NCI-H2196 (cell line): ENCODE measurements at regions not wholly inside any gene's neighbourhood (a gene's known extent, or its start where the extent isn't known, plus 50 kb on each side); places are given as distances from the start of the nearest gene placed in this dataset.
"Not testable (repeated sequence)": the region's sequence is repeated elsewhere in the genome, so short reads cannot be mapped to it uniquely, and the experiment has no call there.

Experiments used
- DNase-seq: peaks from one replicate; lab custom pipeline; 2025; ENCODE audit not compliant: unreplicated experiment; lab: John Stamatoyannopoulos, UW

DNA sequence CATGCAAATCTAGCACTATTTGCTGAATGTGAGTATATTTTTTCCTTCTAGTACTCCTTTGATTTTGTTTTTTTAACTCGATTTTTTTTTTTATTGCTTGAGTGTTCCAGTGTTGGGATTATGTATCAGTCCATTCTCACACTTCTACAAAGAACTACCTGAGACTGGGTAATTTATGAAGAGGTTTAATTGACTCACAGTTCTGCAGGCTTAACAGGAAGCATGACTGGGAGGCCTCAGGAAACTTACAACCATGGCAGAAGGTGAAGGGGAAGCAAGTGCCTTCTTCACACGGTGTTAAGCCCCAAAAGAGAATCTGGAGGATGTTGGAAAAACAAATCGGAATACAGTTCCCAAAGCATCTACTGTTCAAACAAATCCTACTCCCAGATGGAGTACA is 69.1 kb downstream of the ZNF518B start:
- DNase-seq = not testable (repeated sequence)

DNA sequence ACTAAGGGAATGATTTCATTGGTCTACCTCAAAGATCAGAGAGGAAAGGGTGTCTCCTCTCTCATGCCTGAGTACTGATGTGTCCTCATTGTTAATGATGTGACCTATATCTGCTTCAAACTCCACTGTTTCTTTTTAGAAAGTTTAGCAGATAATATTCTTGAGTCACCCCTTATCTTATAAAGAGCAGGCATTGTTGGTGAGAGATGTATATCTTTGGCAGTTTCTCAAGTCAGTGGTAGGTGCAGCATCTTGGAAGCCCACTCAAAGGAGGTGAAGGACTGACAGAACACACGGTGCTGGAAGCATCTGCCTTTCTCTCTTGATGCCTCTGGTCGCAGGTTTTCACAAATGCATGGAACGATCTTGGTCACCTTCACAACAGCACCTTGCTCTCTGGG is 71.2 kb downstream of the ZNF518B start:
- no peak for DNase-seq

DNA sequence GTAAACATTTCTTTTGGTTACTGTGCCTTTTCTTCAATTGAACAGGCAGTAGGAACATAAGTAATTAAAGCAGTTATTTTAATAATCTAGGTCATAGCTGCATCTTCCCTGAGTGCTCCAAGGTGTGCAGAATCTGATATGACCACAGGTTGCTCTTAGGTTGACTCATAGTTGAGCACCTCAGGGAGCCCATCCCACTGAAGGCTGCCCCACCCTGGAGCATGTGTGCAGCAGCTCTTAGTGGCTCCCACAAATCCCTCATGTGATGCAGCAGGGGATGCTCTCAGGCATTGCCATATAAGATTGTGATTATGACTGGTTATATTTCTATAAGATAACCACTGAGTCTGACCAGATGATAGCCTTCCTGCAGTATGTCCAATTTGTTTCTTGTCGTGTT is 72.3 kb downstream of the ZNF518B start:
- no peak for DNase-seq

DNA sequence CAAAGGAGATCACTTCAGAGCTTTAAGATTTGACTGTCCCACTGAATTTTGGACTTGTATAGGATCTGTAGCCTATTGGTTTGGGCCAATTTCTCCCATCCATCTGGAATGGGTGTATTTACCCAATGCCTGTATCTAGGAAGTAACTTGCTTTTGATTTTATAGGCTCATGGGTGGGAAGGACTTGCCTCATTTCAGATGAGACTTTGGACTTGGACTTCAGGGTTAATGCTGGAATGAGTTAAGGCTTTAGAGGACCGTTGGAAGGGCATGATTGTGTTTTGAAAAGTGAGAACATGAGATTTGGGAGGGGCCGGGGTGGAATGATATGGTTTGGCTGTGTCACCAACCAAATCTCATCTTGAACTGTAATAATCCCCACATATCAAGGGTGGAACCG is 73.8 kb downstream of the ZNF518B start:
- no peak for DNase-seq

DNA sequence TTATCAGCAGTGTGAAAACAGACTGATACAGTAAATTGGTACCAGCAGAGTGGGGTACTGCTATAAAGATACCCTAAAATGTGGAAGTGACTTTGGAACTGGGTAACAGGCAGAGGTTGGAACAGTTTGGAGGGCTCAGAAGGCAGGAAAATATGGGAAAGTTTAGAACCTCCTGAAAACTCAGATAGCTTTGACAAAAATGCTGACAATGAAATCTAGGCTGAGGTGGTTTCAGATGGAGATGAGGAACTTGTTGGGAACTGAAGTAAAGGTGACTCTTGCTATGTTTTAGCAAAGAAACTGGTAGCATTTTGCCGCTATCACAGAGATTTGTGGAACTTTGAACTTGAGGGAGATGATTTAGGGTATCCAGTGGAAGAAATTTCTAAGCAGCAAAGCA is 75.1 kb downstream of the ZNF518B start:
- DNase-seq = not testable (repeated sequence)

DNA sequence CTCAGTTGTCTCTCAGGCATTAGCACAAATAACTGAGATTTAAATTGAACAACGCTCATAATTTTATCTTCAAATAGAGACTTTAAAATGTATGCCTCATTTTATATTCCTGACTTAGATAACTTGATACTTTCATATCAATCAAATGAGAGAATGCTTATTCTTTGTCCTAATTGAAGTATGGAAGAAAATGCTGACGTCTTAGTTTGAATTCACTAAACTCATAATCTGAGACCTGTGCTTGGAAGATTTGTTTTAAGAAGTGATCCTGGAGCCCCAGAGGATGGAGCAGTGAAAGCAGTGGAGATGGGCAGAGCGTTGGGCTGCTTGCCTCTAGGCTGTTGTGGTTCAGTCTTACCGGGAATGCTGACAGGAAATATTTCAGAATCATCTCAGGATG is 76.1 kb downstream of the ZNF518B start:
- no peak for DNase-seq

- DNase-seq = no peak
Measured at GRCh38 chr4:10380735-10381134, 76.5 kb downstream of the ZNF518B start.

DNA sequence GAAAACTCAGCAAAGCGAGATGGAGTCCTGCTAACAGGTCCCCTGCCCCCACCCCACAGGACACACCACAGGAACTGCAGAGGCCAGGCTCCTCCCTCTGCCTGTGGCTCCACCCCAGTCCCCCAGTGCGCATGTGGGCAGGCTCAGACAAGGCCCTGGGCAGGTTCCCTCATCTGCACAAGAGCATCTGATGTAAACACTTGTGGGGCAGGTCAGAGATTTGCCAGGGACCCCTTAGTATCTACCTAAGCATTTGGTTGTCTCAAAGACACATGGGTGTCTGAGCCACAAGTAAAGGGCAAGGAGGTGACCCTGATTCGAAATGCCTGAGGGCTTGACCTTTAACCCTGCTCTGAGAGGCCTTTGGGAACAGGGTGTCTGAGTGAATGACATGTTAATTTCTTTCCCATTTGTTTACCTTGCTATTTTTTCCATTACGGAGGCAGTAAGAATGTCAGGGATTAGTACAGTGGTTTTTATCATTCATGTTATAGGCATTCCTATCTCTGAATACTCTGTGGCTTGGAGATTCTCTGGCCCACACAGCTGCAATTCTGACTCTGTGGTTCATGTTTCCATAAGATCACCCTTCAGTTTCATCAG is 85.3 kb downstream of the ZNF518B start:
- DNase-seq = no peak

GRCh38 chr4:10371121-10371520 is 86.1 kb downstream of the ZNF518B start:
- no peak for DNase-seq

DNA sequence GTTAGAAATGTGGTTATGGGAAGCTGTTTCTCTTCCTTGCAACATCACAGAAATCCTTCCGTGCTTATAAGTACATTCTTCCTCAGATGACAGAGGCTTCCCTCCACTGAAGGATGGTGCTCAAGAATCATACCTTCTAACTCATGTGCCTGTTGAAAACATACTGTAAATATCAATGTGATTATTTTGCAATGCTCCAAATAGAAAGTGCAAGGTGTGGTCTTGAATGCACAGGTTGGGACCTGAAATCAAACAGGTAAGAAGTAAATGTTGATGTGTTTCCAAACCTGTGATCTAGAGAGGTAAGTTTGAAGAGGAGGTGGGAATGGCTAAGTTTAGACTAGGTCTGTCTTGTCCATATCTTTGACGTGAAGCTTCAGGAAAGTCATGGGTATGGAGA is 87.7 kb downstream of the ZNF518B start:
- no peak for DNase-seq

GRCh38 chr4:10366628-10367027 is 90.6 kb downstream of the ZNF518B start:
- DNase-seq = no peak

DNA sequence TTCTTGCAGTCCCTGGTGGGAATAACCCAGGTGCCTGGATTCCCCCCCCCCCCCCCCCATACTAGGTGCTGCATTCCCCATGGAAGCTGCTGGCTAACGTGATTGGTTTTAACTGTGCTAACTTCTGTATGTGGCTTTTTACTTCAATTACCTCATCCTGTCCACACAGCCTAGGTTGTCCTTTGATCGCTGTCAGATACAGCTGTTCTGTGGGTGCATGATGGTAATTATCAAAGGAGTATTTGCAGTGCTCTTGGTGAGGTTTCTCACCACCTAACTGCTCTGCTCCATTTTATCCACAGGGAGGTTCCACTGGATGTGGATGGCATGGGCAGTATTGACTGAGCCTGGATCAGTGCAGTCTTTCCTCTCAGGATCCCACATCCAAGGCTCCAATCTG is 93.0 kb downstream of the ZNF518B start:
- no peak for DNase-seq

GRCh38 chr4:10354746-10355145 is 102.5 kb downstream of the ZNF518B start:
- no peak for DNase-seq

DNA sequence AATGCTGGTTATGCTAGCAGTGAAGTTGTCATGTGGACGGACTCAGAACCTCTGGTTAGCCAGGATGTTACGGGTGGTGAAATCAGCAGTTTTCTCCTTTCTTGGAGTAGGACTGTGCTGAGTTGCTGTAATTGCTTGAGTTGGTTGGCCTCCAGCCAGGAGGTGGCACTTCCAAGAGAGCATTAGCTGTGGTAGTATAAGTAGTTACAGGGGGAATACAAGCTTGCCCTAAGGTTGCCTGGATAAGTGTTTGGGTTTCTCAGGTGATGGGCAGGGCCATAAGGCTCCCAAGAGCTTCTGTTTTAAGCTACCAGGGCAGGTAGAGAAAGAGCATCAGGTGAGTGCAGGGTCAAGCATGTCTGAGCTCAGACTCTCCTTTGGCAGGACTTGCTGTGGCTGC is 103.0 kb downstream of the ZNF518B start:
- DNase-seq = no peak

DNA sequence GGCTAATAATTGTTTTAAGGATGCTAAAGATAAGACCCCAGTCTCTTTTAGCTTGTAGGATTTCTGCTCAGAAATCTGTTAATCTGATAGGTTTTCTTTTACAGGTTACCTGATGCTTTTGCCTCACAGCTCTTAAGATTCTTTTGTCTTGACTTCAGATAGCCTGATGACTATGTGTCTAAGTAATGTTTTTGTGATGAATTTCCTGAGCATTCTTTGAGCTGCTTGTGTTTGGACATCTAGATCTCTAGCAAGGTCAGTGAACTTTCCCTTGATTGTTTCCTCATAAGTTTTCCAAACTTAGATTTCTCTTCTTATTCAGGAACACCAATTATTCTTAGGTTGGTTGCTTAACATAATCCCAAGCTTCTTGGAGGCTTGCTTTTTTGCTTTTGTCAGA is 104.1 kb downstream of the ZNF518B start:
- DNase-seq = no peak

DNA sequence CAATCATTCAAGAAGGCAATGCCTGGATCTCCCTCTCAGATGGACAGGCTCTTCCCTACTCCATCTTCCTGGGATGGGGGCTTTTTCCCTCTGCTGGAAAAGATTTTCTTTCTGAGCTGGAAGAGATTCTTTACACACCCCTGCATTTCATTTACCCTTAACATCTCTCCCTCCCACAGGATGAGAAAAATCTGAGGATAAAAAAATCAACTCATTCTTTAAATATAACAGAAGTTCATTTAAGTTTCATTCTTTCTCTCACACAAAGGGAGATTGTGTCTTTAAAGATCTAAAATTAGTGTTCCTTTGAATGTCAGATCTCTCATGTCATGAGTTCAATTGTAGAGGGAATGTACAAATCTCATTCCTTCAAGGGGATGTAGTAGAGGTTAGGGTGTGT is 109.0 kb downstream of the ZNF518B start:
- DNase-seq = no peak

DNA sequence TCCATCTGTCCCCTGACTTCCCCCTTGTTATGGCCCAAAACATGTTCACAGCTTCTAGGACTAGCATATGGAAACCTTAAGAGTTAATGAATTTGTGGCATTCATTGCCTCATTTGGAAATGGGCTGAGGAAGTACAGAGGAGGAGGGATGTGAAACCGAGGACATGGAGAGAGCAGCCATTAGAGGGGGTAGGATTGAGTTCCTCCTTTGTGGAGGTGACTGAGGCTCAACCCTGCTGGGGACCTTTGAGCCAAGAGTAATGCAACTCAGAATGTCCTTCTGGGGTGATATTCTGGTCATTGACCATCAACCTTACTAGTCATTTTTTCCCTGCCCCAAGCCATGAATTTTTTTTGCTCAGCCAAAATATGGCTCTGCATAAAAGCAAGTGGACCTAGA is 109.4 kb downstream of the ZNF518B start:
- DNase-seq = no peak

GRCh38 chr4:10347281-10347795 is 109.9 kb downstream of the ZNF518B start:
- DNase-seq = no peak

- no peak for DNase-seq
Measured at GRCh38 chr4:10346023-10346422, 111.2 kb downstream of the ZNF518B start.

- no peak for DNase-seq
Measured at GRCh38 chr4:10345381-10345784, 111.8 kb downstream of the ZNF518B start.

DNA sequence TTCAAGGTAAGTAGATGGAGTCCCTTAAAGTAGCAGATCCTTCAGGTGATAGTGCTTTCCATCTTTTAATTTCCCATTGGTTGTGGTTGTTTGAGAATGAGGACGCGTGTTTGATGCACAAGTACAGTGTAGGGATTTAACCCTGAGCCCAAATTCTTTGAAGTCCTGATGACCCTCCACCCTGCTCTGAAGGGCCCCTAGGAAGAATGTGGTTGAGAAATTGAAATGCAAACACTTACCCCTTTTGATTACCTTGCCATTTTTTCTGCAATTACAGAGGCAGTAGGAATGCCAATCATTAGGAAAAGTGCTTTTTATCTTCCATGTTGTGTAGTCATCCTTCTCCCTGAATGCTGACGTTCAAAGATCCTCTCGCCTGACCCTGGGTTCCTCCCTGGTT is 112.4 kb downstream of the ZNF518B start:
- DNase-seq = no peak

DNA sequence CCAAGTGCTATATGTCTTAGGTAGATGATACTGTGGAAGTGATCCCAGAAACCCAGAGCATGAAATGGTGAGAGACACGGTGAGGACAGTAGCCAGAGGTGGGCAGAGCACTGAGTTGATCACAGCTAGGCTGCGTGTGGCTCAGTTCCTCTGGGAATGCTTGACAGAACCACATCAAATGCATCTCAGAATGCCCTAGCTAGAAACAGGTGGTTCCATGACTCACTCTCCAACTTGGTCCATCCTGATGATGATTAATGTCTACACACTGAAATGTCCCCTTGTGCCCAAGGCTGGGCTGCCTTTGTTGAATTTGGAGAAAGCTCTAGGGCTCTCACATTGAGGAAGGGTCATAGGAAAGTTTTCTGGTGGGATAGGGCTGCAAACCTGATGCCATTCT is 113.6 kb downstream of the ZNF518B start:
- DNase-seq = no peak

GRCh38 chr4:10342866-10343265 is 114.4 kb downstream of the ZNF518B start:
- DNase-seq = no peak
